Activated CD4-positive, alpha-beta T cell treated with anti-CD3 and anti-CD28 coated beads for 36 hours (primary cell): ENCODE measurements at regions not wholly inside any gene's neighbourhood (a gene's known extent, or its start where the extent isn't known, plus 50 kb on each side); places are given as distances from the start of the nearest gene placed in this dataset.

Source experiments
- ATAC-seq: fragments of 200-7000 bp; cut with Tn5 transposase; one replicate; pipeline ENCODE4 v1.10.0; 2021; ENCODE audit warnings: mild to moderate bottlenecking, moderate library complexity
- CTCF ChIA-PET: fragments of 350-600 bp; sonication (Branson Sonifier 250); formaldehyde crosslinking; loops from one replicate; lab custom pipeline; 2021; ENCODE audit warnings: antibody characterized with exemption; lab: Charles Lee
- POLR2A ChIA-PET: fragments of 350-600 bp; sonication (Branson Sonifier 250); formaldehyde crosslinking; loops from one replicate; lab custom pipeline; 2021; ENCODE audit warnings: antibody characterized with exemption, inconsistent platforms; lab: Charles Lee
- DNase-seq: peaks from one replicate; pipeline ENCODE4 v3.0.0-alpha.2; 2020
- H3K27ac Mint-ChIP-seq: one replicate; pipeline ENCODE4 v1.8.0; 2021; ENCODE audit warnings: mixed read lengths
- H3K27me3 Mint-ChIP-seq: one replicate; pipeline ENCODE4 v1.8.0; 2021; ENCODE audit warnings: mixed read lengths
- H3K36me3 Mint-ChIP-seq: one replicate; pipeline ENCODE4 v1.8.0; 2021; ENCODE audit warnings: low read depth, mixed read lengths
- H3K4me1 Mint-ChIP-seq: one replicate; pipeline ENCODE4 v1.8.0; 2021; ENCODE audit warnings: mixed read lengths
- H3K4me3 Mint-ChIP-seq: one replicate; pipeline ENCODE4 v1.8.0; 2021; ENCODE audit warnings: mild to moderate bottlenecking, moderate library complexity, mixed read lengths
- H3K9me3 Mint-ChIP-seq: one replicate; pipeline ENCODE4 v1.8.0; 2021; ENCODE audit warnings: low read depth, mixed read lengths
- intact Hi-C, 2 experiments: fragments of 100-400 bp; cut with DNase I in 1 of 2; cut with micrococcal nuclease in 1 of 2; formaldehyde crosslinking; loops; one replicate each; pipeline versions ENCODE4 v1.14.2 to v1.15.1; 2022 to 2024; cut with DNase I, micrococcal nuclease

GRCh38 chr17:45730192-45730591 lies 53.9 kb upstream of the CRHR1 start:
- Mint-ChIP-seq H3K27me3 (peaks cover 36% of the 10 kb centered on the region), H3K9me3 (peaks cover 20% of the 10 kb centered on the region), H3K4me3 (no peak overlapping the region), H3K27ac (no peak overlapping the region), H3K4me1 (no peaks in the 10 kb centered on the region), H3K36me3 (no peaks in the 10 kb centered on the region)
- ChIA-PET CTCF (interaction anchor here (1.5 kb wide), 1 partner anchor 163 kb away, joined by 3 read pairs; no protein-coding TSS in a partner anchor), POLR2A (no interaction called here)
- ATAC-seq (no peak), DNase-seq (no peak)
- intact Hi-C loops = no loop called here

GRCh38 chr17:45731459-45731858 lies 52.7 kb upstream of the CRHR1 start:
- ChIA-PET CTCF (no interaction called here), POLR2A (no interaction called here)
- Mint-ChIP-seq H3K4me3 (no peak overlapping the region), H3K4me1 (no peaks in the 10 kb centered on the region), H3K27ac (no peak overlapping the region), H3K36me3 (no peaks in the 10 kb centered on the region), H3K27me3 (peaks cover 37% of the 10 kb centered on the region), H3K9me3 (peaks cover 20% of the 10 kb centered on the region)
- DNase-seq (no peak), ATAC-seq (no peak)
- intact Hi-C loops = no loop called here

- H3K27ac Mint-ChIP-seq = no peak overlapping the region
- POLR2A ChIA-PET = no interaction called here
Observed at GRCh38 chr17:45732926-45733505, 51.1 kb upstream of the CRHR1 start.

GRCh38 chr17:45733781-45734180 lies 50.3 kb upstream of the CRHR1 start:
- Mint-ChIP-seq H3K4me1 (no peaks in the 10 kb centered on the region), H3K9me3 (peaks cover 20% of the 10 kb centered on the region), H3K27ac (no peak overlapping the region), H3K36me3 (no peaks in the 10 kb centered on the region), H3K27me3 (peaks cover 22% of the 10 kb centered on the region), H3K4me3 (no peak overlapping the region)
- ChIA-PET POLR2A (no interaction called here), CTCF (interaction anchor here (0.6 to 0.9 kb wide), 3 partner anchors 9 to 555 kb away, joined by 3 to 4 read pairs (median 3); no protein-coding TSS in a partner anchor)
- ATAC-seq (no peak), DNase-seq (no peak)
- intact Hi-C loops = no loop called here

More at GRCh38 chr17:45732926-45733505, 51.1 kb upstream of the CRHR1 start:
- H3K4me3 Mint-ChIP-seq = no peak overlapping the region
- no peaks in the 10 kb centered on the region for H3K4me1 Mint-ChIP-seq
- intact Hi-C loops = no loop called here
- CTCF ChIA-PET = interaction anchor here (0.6 to 1.0 kb wide), 2 partner anchors 28 to 52 kb away, joined by 3 to 5 read pairs; no protein-coding TSS in a partner anchor
- H3K36me3 Mint-ChIP-seq = no peaks in the 10 kb centered on the region
- peaks cover 29% of the 10 kb centered on the region for H3K27me3 Mint-ChIP-seq
- ATAC-seq (peak; percentile 23), DNase-seq (no peak)
- peaks cover 20% of the 10 kb centered on the region for H3K9me3 Mint-ChIP-seq
